CD4-positive, alpha-beta T cell treated with Interleukin-12 subunit alpha and Interleukin-12 subunit beta, for 1 hour (primary cell): ENCODE measurements at regions not wholly inside any gene's neighbourhood (a gene's known extent, or its start where the extent isn't known, plus 50 kb on each side); places are given as distances from the start of the nearest gene placed in this dataset.
A peak's percentile ranks its signal among the peaks of the same experiment; 100 is the strongest.
"Not testable (repeated sequence)": the region's sequence is repeated elsewhere in the genome, so short reads cannot be mapped to it uniquely, and the experiment has no call there.

Experiments
- DNase-seq: peaks from one replicate; pipeline ENCODE4 v3.0.0-alpha.2; 2020

GRCh38 chr9:100639854-100640253, 62.0 kb downstream of the CAVIN4 start:
- DNase-seq = no peak

- DNase-seq = no peak
Observed at GRCh38 chr9:100640447-100641050, 62.7 kb downstream of the CAVIN4 start.

- no peak for DNase-seq
Observed at GRCh38 chr9:100641166-100641565, 63.3 kb downstream of the CAVIN4 start.

- no peak for DNase-seq
Observed at GRCh38 chr9:100652850-100653249, 75.0 kb downstream of the CAVIN4 start.

- no peak for DNase-seq
Observed at GRCh38 chr9:100653643-100654334, 75.9 kb downstream of the CAVIN4 start.

- DNase-seq = not testable (repeated sequence)
Observed at GRCh38 chr9:100656851-100657250, 79.0 kb downstream of the CAVIN4 start.

GRCh38 chr9:100661668-100662067, 83.8 kb downstream of the CAVIN4 start:
- no peak for DNase-seq

- no peak for DNase-seq
Observed at GRCh38 chr9:100662122-100662521, 84.2 kb downstream of the CAVIN4 start.

- DNase-seq = no peak
Observed at GRCh38 chr9:100667448-100667847, 89.6 kb downstream of the CAVIN4 start.

- DNase-seq = no peak
Observed at GRCh38 chr9:100668024-100668423, 90.1 kb downstream of the CAVIN4 start.

- no peak for DNase-seq
Observed at GRCh38 chr9:100669968-100670367, 92.1 kb downstream of the CAVIN4 start.

- DNase-seq = no peak
Observed at GRCh38 chr9:100670719-100671118, 92.8 kb downstream of the CAVIN4 start.

GRCh38 chr9:100671898-100672297, 94.0 kb downstream of the CAVIN4 start:
- DNase-seq = no peak

GRCh38 chr9:100673249-100673648, 95.4 kb downstream of the CAVIN4 start:
- no peak for DNase-seq

GRCh38 chr9:100674419-100675122, 96.7 kb downstream of the CAVIN4 start:
- no peak for DNase-seq

GRCh38 chr9:100679834-100680233, 102.0 kb downstream of the CAVIN4 start:
- no peak for DNase-seq

- DNase-seq = no peak
Observed at GRCh38 chr9:100686420-100686819, 108.5 kb downstream of the CAVIN4 start.

- no peak for DNase-seq
Observed at GRCh38 chr9:100689635-100690034, 111.8 kb downstream of the CAVIN4 start.

- no peak for DNase-seq
Observed at GRCh38 chr9:100690438-100690837, 112.6 kb downstream of the CAVIN4 start.

- DNase-seq = no peak
Observed at GRCh38 chr9:100697339-100697738, 119.5 kb downstream of the CAVIN4 start.

- no peak for DNase-seq
Observed at GRCh38 chr9:100698945-100699344, 121.1 kb downstream of the CAVIN4 start.

- DNase-seq = no peak
Observed at GRCh38 chr9:100699668-100700067, 121.8 kb downstream of the CAVIN4 start.

GRCh38 chr9:100700689-100701318, 122.9 kb downstream of the CAVIN4 start:
- DNase-seq = peak; percentile 6
